CD4-positive, alpha-beta T cell treated with Interleukin-17A for 1 hour (primary cell): ENCODE measurements at regions not wholly inside any gene's neighbourhood (a gene's known extent, or its start where the extent isn't known, plus 50 kb on each side); places are given as distances from the start of the nearest gene placed in this dataset.

Experiments used
- DNase-seq: peaks from one replicate; pipeline ENCODE4 v3.0.0-alpha.2; 2020

DNA sequence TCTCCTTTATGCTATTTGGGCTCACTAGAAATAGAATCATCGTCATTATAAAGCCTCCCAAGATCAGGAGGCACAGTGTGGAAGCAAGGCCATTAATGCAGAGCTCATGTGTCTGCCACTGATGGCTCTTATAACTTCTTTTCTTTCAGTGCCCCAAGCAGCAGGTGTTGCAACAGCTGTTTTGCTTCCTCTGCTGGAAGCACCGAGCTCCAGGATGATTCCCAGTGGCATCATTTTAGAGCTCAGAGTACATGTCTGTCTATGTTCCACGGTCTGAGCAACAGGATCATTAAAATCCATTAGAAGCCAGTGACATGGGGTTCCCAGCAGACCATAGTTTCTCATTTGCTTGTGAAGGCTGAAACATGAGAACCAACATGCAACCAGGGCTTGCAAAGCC is 803.0 kb upstream of the FAT3 start:
- no peak for DNase-seq

DNA sequence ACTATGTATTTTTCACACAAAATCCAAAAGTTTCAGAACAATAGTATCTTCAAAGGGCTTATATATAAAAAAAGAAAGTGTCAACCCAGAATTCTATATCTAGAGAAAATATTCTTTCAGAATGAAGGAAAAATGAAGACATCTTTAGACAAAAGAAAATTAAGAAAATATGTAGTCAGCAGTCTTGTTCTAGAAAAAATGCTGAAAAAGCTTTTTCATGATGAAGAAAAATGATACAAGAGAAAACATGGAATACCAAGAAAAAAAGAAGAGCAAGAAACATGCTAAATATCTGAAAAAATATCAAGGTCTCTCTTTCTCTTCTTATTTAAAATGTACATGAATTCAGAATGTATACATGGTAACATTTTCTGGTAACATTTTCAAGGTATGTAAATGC is 816.8 kb upstream of the FAT3 start:
- no peak for DNase-seq

DNA sequence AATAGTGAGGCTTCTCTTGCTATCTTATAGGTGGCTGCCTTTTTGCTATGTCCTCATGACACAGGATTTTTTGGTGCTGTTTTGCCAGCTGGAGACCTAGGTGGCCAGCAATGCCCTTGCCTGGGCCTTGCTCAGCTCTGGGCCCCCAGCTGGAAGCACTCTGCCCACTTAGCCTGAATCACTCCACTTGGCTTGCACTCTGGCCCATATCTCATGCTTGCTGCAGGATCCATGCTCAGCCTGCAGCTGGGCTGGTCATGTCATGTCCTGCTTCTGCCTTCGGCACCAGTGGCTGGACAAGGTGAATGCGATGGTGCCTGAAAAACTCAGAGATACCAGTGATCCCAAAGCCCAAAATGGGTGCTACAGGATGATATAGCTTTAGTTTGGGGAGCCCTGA is 818.6 kb upstream of the FAT3 start:
- no peak for DNase-seq

DNA sequence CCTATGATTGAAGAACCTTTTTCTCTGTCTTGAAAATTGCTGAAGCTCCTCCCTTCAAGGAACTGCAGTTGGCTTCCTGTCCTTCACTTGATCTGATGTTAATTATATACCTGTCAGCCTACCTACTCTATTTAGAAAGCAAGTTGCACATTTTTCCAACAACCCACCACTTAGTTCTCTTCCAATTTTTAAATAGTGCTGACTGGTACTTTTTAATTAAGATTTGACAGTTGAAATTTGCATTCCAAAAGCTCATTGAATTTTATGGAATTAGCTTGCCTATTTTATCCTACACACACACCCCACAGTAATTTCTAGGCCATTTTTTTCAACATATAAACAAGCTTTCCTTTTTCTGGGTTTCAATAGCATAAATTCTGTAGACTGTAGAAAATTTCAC is 820.3 kb upstream of the FAT3 start:
- no peak for DNase-seq

DNA sequence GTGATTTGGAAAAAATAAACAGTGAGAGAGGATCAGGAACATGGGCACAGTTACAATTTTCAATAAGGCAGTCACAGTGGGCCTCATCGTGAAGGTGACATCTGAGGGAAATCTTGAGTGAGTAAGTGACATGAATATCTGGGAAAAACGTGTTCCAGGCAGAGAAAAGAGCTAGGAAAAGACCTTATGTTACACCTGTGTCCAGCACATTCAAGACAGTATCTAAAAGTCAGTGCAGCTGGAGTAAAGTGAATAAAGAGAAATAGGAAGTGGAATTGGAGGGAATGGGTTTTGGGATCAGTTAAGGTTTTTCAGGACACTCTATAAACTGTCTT is 827.5 kb upstream of the FAT3 start:
- DNase-seq: no peak

DNA sequence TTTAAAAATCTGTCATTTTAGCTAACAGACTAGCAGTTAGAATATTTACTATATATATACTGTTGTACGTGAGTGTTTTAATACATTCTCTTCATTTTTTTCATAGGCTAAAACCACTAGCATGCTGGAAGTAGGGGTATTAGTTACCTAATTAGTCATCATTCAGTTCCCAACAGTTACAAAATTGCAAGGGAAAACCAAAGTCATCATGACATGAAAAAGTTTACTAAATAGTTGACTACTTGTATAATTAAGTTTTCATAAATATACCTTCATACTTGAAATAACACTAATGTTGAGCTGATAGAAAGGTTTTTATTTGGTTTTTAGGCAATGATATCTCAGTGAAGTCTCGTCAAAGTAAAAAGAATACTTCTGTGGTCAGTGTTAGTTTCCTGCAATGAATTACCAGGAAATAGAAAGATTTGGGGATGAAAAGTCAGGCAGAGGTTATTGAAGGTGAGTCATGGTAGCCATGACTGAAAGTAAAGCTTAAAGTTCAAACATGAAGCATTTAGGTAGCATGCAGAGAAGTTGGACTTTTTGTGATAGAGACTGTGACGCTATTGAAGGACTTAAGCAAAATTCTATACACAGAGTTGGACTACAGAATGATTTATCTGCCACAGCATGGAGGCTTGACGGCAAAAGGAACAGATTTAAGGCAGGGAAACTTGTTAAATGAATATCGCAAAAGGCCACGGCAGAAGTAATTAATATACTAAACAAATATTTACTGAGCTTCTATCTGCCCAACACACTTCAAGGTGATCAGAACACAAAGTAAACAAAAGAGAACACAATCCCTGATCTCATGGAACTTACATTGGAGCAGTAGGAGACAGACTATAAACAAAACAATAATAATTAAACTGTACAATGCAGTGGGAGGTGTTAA is 828.1 kb upstream of the FAT3 start:
- DNase-seq: no peak

DNA sequence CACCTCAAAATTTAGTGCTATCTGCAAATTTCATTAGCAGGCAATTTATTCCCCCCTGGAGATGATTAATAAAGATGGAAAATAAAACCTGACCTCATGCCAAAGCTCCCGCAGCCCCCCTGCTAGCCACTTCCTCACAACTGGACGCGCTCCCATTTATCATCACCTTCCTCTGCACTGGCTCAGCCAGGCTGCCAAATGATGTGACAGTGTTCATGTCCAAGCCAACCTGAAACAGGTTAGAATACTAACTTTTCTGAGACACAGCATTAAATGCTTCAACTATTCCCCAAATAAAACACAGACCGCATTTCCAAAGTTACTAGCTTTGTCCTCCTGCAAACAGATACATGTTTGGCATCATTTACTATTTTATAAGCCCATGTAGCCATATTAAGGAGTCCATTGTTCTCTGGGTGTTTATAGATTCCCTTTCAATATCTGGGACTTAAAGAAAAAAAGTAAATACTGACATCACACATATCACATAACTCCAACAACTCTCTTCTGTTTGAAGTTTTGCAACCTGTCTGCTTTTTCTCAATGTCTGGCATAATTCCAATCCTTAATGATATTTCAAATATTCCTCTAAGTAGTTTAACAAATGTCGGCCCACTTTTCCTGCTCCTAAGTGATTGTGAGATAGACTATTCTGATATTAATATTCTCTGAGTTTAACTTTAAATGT is 829.7 kb upstream of the FAT3 start:
- no peak for DNase-seq

DNA sequence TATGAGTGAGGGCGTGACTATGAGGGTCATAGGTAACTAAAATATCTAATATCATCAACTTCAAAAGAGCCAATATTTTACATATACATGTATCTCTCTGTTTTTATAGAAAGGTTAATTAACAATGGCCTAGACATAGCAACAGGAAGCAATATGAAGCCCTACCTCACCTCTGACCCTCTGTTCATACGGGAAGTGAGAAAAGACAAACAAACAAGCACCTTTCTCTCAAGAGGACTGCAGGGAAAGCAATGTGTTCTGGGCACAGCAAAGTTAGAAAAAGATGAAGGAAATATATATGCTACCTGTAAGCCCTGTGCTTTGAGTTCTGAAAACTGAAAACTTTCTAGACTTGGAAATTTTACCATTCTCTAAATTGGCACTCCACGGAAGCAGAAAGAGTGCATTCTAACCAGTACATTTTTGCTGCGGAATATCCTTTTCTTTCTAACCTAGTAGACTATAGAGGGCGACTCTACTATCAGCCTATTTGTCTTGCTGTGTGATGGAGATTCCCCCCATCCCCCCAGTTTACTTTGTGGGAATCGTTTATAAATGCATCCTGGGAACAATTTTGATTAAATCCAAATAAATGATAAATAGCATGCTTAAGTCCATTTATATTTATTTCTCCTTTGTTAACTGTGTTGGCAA is 830.4 kb upstream of the FAT3 start:
- DNase-seq: no peak

DNA sequence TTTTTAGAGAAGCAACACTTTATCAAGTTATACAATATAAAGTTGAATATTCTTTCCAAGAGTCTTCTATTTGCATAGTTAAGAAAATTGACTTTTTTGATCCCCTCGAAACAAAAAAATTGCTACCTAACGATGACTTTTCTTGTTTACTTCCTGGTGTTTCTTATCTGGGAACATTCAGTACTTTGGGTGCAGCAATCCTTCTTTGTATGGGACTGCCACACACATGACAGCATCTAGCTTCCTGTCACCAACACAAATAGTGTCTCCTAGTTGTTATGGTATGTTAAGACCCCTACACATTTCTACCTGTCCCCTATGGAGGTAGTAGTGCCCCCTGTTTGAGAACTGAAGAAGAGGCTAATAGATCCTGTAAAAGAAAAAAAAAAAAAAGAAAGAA is 841.7 kb upstream of the FAT3 start:
- DNase-seq: no peak

DNA sequence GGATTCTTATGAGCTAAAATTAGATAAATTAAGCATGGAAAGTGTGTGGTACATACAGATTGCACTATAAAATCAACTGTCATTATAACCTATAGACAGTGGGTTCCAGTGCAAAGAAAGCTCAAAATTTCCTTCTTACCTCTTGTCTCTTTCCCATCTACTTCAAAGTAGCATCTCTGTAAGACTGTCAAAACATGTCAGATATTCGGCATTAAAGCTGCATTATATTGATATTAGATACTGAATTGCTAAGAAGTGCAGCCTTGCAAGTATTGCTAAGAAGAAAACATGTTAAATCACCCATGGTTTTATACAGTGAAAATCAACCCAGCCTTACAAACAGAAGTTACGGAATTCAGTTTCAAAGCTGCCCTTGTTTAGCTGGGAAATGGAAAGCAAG is 849.8 kb upstream of the FAT3 start:
- no peak for DNase-seq

DNA sequence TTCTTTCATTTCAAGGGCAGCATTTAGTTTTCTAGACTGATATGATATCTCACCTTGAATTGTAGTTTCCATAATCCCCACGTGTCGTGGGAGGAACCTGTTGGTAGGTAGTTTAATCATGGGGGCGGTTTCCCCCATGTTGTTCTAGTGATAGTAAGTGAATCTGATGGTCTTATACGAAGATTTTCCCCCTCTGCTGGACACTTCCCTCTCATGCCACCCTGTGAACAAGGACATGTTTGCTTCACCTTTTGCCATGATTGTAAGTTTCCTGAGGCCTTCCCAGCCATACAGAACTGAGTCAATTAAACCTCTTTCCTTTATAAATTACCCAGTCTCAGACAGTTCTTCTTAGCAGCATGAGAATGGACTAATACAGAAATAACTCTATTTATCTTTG is 851.1 kb upstream of the FAT3 start:
- DNase-seq: no peak

DNA sequence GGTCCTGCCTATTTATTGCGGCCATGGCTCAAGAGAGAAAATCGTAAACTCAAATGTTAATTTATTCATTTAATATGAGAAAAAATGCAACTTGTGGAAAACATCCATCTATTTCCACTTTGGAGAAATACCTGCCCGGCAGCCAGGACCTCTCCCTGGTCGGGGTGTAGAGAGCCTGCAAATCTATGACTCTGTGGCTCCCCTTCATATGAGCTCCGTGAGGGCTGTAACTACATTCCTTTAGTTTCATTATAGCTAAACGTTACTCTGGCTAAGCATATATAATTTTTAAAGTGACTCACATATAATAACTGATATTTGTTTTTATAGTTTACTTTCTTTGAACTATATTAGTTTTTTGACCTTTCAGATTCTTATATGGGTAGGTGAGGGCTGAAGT is 857.8 kb upstream of the FAT3 start:
- DNase-seq: no peak

DNA sequence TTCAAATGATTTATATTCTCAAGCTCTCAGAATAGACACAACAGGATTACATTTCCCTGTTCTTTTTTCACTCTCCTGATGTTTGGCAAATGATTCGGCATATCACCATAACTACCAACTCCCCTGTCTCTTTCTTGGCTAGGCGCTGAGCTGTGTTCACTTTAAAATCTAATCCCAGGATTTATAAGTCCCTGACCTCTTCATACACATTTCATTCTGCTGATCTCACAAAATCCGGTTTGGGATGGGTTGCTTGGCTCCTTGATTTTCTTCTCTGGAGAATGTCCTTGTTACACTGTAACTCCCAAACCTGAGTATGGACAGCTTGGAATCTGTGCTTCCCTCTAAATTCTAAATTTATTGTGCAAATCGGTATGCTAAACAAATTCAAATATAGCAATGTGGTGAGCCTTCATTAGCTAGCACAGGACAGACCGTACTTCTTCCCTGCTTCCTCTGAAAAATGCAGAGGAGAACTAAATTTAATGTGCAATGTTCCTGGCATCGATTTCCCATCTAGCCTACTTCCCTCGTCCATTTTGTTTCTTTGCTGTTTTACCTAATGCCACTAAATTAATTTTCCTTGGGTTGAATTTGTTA is 858.5 kb upstream of the FAT3 start:
- DNase-seq: no peak

DNA sequence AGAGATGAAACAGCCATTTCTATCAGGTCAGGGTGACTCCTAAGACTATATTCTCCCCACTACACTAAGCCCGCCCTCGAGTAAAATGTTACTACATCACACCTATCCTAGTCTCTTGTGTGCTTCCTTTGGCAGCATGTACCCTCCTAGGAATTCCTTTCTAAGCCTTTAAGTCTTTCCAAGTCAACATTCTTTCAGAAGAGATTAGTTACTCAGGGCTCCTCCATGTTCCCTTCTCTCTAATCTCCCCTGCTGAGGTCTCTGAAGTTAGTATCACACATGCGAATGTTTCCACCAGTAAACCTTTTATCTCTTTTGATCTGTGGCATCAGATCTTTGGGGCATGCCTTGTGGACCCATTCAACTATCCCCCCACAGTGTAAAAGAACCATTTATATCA is 873.7 kb upstream of the FAT3 start:
- DNase-seq: no peak

DNA sequence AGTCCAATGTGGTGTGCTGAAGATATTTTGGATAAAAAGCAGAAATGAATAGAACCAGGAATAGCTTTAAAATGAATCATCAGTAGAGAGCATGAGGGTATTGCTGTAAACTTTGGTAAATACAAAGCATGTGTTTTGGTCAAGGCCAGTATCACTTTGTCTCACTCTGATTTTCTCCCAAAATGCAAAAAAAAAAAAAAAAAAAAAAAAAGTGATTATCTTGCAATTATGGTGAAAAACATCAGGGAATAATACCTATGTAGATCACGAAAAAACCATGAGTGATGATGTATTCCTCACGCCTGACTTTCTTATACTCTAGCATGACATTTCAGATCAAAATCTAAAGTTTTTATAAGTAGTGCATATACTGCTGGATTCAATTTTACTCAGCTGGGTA is 897.9 kb upstream of the FAT3 start:
- DNase-seq: no peak

DNA sequence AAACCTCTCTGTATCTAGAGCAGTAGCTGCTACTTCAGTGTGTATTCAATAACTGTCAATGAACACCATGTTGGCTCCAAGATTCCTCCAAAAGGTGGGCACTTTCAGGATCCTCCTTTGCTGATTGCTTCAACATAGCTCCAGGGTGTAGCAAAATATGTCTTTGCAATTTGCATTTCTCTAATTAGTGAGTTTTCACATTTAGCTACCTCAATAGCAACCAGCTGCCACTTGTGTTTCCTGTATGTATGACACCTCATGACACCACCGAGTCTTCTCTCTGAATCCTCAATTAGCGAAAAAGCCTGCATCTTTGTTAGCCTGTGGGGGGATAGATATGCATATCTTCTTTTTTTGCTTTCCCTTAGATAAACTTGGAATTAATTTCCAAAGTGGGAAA is 898.3 kb upstream of the FAT3 start:
- no peak for DNase-seq

DNA sequence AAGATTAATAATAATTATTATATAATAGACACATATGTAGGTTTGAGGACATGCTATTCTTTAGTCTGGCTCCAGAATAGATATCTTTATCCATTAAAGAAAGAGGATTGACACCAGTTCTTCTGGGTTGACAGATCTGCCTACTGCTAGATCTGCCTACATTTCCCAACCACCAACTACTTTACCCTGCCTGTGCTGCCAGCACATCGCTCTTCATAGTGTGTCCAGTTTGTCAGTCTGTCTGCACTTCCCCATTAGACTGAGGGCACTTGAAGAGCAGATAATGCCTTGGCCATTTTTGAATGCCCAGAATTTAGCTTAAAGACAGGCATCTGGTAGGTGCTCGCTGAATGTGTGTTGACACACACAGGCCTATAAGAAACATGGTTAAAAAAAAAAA is 910.1 kb upstream of the FAT3 start:
- no peak for DNase-seq

DNA sequence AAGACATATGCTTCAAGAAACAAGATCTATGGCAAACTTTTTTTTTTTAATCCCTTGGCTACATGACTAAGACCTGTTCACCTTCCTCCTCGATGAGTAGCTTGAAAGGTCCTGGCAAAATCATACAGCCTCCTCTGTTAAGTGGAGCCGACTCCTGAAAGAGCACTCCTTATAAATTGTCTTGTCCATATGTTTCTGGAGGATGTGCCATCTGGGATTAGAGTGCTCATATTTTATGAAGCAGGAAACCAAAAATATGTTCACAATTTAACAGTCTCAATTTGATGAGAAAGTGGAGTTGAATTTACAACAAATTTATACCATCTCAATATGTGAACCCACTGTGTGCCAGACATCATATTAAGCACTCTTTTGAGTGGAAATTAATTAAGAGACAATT is 912.1 kb upstream of the FAT3 start:
- DNase-seq: no peak

DNA sequence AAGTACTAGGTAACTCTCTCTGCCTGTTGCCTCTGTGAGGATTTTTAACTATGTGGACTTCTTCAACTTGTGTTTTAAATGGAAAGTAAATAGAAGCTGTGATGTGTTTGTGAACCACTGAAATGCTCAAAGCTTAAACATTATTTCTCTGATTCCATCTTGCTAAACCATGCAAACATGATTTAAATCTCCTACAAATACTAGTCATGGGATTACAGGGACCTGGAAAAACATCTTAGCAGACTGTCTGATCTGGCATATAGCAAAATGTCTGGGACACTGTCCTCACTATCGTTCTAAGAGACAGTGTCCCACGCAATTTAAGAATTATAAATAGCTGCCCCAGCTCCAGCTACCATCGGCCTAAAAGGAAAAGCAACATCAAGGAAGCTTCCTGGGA is 914.5 kb upstream of the FAT3 start:
- DNase-seq: no peak

DNA sequence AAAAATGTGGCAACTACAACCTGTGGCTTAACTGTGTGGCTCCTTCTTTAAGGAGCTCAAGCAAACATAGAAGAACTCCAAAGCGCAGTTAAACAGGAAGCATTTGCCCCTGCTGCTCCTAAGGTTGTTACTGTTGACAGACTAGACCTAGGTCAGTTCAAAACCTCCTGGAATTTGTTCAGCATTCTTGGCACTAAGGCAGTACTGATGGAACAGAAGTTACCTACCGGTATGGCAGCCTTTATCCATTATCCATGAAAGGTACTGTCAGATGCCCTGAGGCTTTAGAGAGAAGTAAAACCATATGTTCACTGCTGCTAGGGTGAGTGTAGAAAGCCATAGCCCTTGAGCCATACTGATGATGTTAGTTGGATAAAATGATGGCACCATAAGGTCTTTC is 916.5 kb upstream of the FAT3 start:
- no peak for DNase-seq

DNA sequence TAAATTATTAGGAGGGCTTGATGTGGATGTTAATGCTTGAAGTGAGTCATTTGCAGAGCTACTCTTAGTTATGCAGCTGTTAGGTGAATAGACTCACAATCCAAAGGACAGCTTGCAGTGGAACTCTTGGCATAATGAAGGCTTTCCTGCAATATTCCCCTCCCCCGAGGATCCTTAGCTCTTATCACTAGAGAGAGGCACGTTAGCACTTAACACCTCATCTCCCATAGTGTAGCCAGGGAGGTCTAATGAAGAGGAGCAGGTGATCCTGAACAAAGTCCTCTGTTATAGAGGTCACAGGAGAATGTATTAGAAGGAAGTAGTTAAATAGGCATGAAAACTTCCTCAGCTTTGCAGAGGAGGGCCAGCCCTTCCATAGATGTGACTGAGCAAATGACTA is 919.2 kb upstream of the FAT3 start:
- no peak for DNase-seq

DNA sequence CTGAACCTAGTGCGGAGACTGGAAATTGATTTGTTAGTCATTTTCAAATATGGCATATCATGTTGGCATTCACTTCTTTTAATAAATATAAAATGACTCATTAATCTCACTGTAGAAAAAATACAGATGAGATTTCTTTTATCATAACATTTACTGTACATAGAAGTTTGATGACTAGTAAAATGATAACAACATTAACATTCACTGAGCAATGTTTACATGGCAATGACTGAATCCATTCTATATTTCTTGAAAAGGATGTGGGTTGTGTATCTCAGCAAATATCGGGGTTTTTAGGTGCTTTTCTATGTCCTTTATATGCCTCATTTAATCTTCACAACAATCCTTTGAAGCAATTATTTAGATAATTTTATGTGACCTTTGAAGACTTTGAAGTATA is 920.9 kb upstream of the FAT3 start:
- DNase-seq: no peak

DNA sequence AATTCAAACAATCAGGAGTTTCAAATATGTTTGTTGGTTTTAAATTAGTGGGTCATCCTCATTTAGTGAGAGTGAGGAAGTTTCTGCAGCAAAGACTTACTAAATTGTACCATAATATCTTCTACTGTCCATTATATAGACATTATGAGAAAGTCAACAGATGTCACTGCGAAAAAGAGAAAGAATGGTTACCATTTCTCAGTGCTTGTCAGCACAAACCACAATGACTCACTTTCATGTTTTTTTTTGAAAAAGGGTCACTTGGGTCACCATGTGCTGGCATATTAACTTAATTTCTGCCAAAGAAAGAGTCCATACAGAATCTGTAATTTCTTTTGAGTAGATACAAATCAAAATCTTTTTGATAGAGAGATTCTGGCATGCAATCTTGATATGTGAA is 924.6 kb upstream of the FAT3 start:
- DNase-seq: no peak

DNA sequence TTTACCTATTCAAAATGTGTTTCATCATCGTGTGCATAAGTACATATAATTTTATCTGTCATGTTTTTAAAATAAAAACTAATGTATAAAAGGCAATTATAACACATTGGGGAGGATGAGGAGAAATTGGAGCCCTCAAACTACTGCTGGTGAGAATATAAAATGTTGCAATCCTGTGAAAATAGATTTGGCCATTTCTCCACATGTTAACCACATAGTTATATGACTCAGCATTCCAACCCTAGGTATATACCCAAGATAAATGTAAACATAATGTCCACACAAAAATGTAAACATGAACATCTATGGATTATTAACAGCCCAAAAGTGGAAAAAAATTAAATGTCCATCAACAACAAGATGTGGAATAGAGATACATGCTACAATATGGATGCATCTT is 928.0 kb upstream of the FAT3 start:
- no peak for DNase-seq
